Neural cell (in vitro differentiated cells): ENCODE measurements at regions not wholly inside any gene's neighbourhood (a gene's known extent, or its start where the extent isn't known, plus 50 kb on each side); places are given as distances from the start of the nearest gene placed in this dataset.

Experiments used
- H2AFZ ChIP-seq: fragments of 200-600, 300-800 bp; sonication (generic), shearing (Covaris generic); 2 replicates; pipeline ENCODE4 v1.6.0; 2014; ENCODE audit warnings: low read depth, mild to moderate bottlenecking, antibody characterized with exemption, low read length, moderate library complexity
- H3F3A ChIP-seq: fragments of 200-600 bp; shearing (Covaris generic); 2 replicates; pipeline ENCODE4 v1.6.1; 2016; ENCODE audit warnings: mild to moderate bottlenecking, moderate library complexity, mixed read lengths, antibody characterized with exemption, low read length; ENCODE audit not compliant: insufficient read depth, poor library complexity, severe bottlenecking
- H3K27ac ChIP-seq: fragments of 200-600, 300-800 bp; sonication (generic), shearing (Covaris generic); 2 replicates; pipeline ENCODE4 v1.5.1; 2014; ENCODE audit warnings: mild to moderate bottlenecking, low read length, moderate library complexity
- H3K27me3 ChIP-seq: fragments of 300-800, 200-600 bp; sonication (generic), shearing (Covaris generic); 2 replicates; pipeline ENCODE4 v1.6.0; 2014; ENCODE audit warnings: mild to moderate bottlenecking, low read depth, low read length, moderate library complexity; ENCODE audit not compliant: insufficient read depth
- H3K36me3 ChIP-seq: fragments of 300-800, 200-600 bp; sonication (generic), shearing (Covaris generic); 2 replicates; pipeline ENCODE4 v1.5.1; 2014; ENCODE audit warnings: mild to moderate bottlenecking, antibody characterized with exemption, low read length, moderate library complexity; ENCODE audit not compliant: insufficient read depth
- H3K4me2 ChIP-seq: fragments of 300-800, 200-600 bp; sonication (generic), shearing (Covaris generic); 2 replicates; pipeline ENCODE4 v1.6.0; 2014; ENCODE audit warnings: mild to moderate bottlenecking, low read length
- H3K4me3 ChIP-seq: fragments of 300-800, 200-600 bp; sonication (generic), shearing (Covaris generic); 2 replicates; pipeline ENCODE4 v1.5.1; 2014; ENCODE audit warnings: mild to moderate bottlenecking, low read length, moderate library complexity
- H3K79me2 ChIP-seq: fragments of 200-600 bp; shearing (Covaris generic); replicated peaks from 2 replicates; pipeline ENCODE4 v1.6.0; 2014; ENCODE audit warnings: mild to moderate bottlenecking, low read length, moderate library complexity; ENCODE audit not compliant: insufficient read depth
- H3K9ac ChIP-seq: fragments of 300-800, 200-600 bp; sonication (generic), shearing (Covaris generic); 2 replicates; pipeline ENCODE4 v1.6.1; 2016; ENCODE audit warnings: mild to moderate bottlenecking, low read length, mixed read lengths
- H3K9me2 ChIP-seq: fragments of 200-600 bp; shearing (Covaris generic); 2 replicates; pipeline ENCODE4 v1.6.1; 2016; ENCODE audit warnings: mild to moderate bottlenecking, low read length, mixed read lengths; ENCODE audit not compliant: insufficient read depth
- H3K9me3 ChIP-seq: fragments of 200-600, 300-800 bp; sonication (generic), shearing (Covaris generic); 2 replicates; pipeline ENCODE4 v1.6.1; 2016; ENCODE audit warnings: mild to moderate bottlenecking, mixed run types, low read length, moderate library complexity, mixed read lengths
- H4K20me1 ChIP-seq: fragments of 200-600 bp; shearing (Covaris generic); 2 replicates; pipeline ENCODE4 v1.6.1; 2016; ENCODE audit warnings: mild to moderate bottlenecking, mixed run types; ENCODE audit not compliant: insufficient read depth
- CTCF ChIP-seq: fragments of 450-650 bp; IDR thresholded peaks from 2 replicates; pipeline ENCODE4 v1.5.1; 2014; ENCODE audit warnings: antibody characterized with exemption, mild to moderate bottlenecking, moderate library complexity; ENCODE audit not compliant: poor library complexity, severe bottlenecking
- EP300 ChIP-seq: fragments of 450-650 bp; conservative IDR thresholded peaks from 2 replicates; pipeline ENCODE4 v1.6.1; 2014; ENCODE audit warnings: antibody characterized with exemption, mild to moderate bottlenecking, moderate library complexity; ENCODE audit not compliant: poor library complexity, severe bottlenecking
- EZH2 ChIP-seq: fragments of 200-600, 300-800 bp; shearing (Covaris generic), sonication (generic); IDR thresholded peaks from 2 replicates; pipeline ENCODE4 v1.6.1; 2014; ENCODE audit warnings: antibody characterized with exemption, low read length, borderline replicate concordance, mild to moderate bottlenecking; ENCODE audit not compliant: insufficient read depth, poor library complexity, severe bottlenecking
- MXI1 ChIP-seq: fragments of 450-650 bp; conservative IDR thresholded peaks from 2 replicates; pipeline ENCODE4 v1.6.1; 2014; ENCODE audit warnings: antibody characterized with exemption, mild to moderate bottlenecking; ENCODE audit not compliant: poor library complexity, severe bottlenecking
- POLR2AphosphoS5 ChIP-seq: IDR thresholded peaks from 2 replicates; pipeline ENCODE4 v1.6.1; 2012
- RAD21 ChIP-seq: fragments of 450-650 bp; conservative IDR thresholded peaks from 2 replicates; pipeline ENCODE4 v1.6.1; 2014; ENCODE audit warnings: antibody characterized with exemption, mild to moderate bottlenecking, moderate library complexity
- REST ChIP-seq: IDR thresholded peaks from 2 replicates; pipeline ENCODE4 v1.6.1; 2012; ENCODE audit warnings: borderline replicate concordance
- SMC3 ChIP-seq: fragments of 450-650 bp; conservative IDR thresholded peaks from 2 replicates; pipeline ENCODE4 v1.6.1; 2014; ENCODE audit warnings: antibody characterized with exemption, mild to moderate bottlenecking, moderate library complexity; ENCODE audit not compliant: poor library complexity
- TAF1 ChIP-seq: IDR thresholded peaks from 2 replicates; pipeline ENCODE4 v1.6.1; 2012; ENCODE audit warnings: low read depth

GRCh38 chr12:30202521-30203254 lies 418.9 kb upstream of the TMTC1 start:
- Histone ChIP-seq H3K79me2 (no peaks in the 10 kb centered on the region), H3K9ac (no peak overlapping the region), H2AFZ (no peak overlapping the region), H3K4me3 (no peak overlapping the region), H3K36me3 (no peaks in the 10 kb centered on the region), H3F3A (no peaks in the 10 kb centered on the region), H3K9me2 (no peaks in the 10 kb centered on the region), H3K9me3 (no peaks in the 10 kb centered on the region), H3K27ac (no peak overlapping the region), H4K20me1 (no peaks in the 10 kb centered on the region), H3K4me2 (no peak overlapping the region), H3K27me3 (no peaks in the 10 kb centered on the region)
- TF ChIP-seq CTCF (no peak), TAF1 (no peak), EZH2 (no peak), EP300 (no peak)

GRCh38 chr12:30201301-30202160 lies 417.8 kb upstream of the TMTC1 start:
- Histone ChIP-seq H3K9me2 (no peaks in the 10 kb centered on the region), H3K36me3 (no peaks in the 10 kb centered on the region), H2AFZ (no peak overlapping the region), H3K79me2 (no peaks in the 10 kb centered on the region), H3K4me2 (no peak overlapping the region), H3K27ac (no peak overlapping the region), H4K20me1 (no peaks in the 10 kb centered on the region), H3K27me3 (no peaks in the 10 kb centered on the region), H3K4me3 (no peak overlapping the region), H3K9me3 (no peaks in the 10 kb centered on the region), H3F3A (no peaks in the 10 kb centered on the region), H3K9ac (no peak overlapping the region)
- TF ChIP-seq SMC3 (no peak), RAD21 (no peak), MXI1 (no peak), REST (no peak), CTCF (no peak), EZH2 (no peak), EP300 (no peak), TAF1 (no peak), POLR2AphosphoS5 (no peak)
